C4-2B (cell line): ENCODE measurements at regions not wholly inside any gene's neighbourhood (a gene's known extent, or its start where the extent isn't known, plus 50 kb on each side); places are given as distances from the start of the nearest gene placed in this dataset.

ENCODE experiments used
- ZFX ChIP-seq: fragments of 450-650 bp; IDR thresholded peaks from 2 replicates; pipeline ENCODE4 v1.6.1; 2017
- TF ChIP-seq, protein P1 (sequence below): fragments of 450-650 bp; conservative IDR thresholded peaks from 2 replicates; pipeline ENCODE4 v1.5.1; 2017; ENCODE audit warnings: mild to moderate bottlenecking

GRCh38 chr1:29916656-29917369 lies 680.5 kb downstream of the PTPRU start:
- TF ChIP-seq, protein P1, sequence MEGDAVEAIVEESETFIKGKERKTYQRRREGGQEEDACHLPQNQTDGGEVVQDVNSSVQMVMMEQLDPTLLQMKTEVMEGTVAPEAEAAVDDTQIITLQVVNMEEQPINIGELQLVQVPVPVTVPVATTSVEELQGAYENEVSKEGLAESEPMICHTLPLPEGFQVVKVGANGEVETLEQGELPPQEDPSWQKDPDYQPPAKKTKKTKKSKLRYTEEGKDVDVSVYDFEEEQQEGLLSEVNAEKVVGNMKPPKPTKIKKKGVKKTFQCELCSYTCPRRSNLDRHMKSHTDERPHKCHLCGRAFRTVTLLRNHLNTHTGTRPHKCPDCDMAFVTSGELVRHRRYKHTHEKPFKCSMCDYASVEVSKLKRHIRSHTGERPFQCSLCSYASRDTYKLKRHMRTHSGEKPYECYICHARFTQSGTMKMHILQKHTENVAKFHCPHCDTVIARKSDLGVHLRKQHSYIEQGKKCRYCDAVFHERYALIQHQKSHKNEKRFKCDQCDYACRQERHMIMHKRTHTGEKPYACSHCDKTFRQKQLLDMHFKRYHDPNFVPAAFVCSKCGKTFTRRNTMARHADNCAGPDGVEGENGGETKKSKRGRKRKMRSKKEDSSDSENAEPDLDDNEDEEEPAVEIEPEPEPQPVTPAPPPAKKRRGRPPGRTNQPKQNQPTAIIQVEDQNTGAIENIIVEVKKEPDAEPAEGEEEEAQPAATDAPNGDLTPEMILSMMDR: no peak
- TF ChIP-seq ZFX: no peak
